Tongue (tissue), 1 donor: ENCODE measurements at regions not wholly inside any gene's neighbourhood (a gene's known extent, or its start where the extent isn't known, plus 50 kb on each side); places are given as distances from the start of the nearest gene placed in this dataset.
"Not testable (repeated sequence)": the region's sequence is repeated elsewhere in the genome, so short reads cannot be mapped to it uniquely, and the experiment has no call there.

ENCODE experiments used
- DNase-seq: peaks from one replicate; pipeline ENCODE4 v3.0.0-alpha.2; 2015

DNA sequence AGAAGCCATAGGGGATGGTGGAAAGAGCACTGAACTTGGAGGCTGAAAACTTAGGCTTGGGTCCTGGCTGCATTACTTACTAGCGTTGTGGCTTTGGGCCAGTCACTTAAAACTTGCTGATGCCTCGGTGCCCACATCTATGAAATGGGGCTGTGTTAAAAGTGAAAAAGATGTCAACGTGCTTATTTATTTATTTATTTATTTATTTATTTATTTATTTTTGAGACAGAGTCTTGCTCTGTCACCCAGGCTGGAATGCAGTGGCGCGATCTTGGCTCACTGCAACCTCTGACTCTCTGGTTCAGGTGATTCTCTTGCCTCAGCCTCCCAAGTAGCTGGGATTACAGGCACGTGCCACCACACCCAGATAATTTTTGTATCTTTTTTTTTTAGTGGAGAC lies 94.3 kb downstream of the MRM1 start:
- not testable (repeated sequence) for DNase-seq

DNA sequence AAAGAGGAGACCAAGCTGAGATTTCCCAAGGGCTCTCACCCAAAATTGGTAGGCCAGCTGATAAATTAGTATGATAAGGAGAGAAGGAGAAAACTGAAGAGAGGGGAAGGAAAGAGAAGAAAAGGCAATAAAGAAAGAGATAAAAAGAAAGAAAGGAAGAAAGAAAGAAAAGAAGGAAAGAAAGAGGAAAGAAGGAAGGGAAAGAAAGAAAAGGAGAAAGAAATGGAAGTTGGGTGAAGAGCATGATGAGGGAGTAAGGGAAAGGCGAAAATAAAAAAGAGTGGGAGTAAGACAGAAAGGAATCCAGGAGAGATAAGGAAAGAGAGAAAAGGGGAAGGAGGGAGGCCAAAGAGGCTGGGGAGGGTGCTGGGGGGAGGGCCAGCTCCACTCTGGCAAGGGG lies 95.4 kb downstream of the MRM1 start:
- no peak for DNase-seq

GRCh38 chr17:36697903-36698530 lies 96.6 kb downstream of the MRM1 start:
- DNase-seq: peak; percentile 48

- no peak for DNase-seq
Observed at GRCh38 chr17:36701429-36702099, 100.2 kb downstream of the MRM1 start.

DNA sequence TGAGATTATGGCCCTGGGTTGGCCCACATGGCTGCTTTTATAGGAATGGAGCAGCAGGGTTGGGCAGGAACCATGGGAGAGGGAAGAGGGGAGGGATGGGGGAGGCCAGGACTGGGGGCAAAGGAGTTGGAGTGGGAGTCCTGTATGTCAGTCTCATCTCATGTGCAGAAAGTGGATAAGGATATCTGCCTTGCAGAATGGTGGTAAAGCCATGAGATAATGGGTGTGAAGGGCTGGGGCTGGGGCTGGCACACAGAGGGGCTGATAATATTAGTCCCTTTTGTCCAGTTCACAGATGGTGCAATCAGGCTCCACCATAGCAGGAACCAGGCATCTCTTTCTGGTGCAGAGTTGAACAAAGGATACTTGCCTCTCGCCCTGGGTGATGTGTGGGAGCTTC lies 101.3 kb downstream of the MRM1 start:
- no peak for DNase-seq

- DNase-seq: peak; percentile 83
Observed at GRCh38 chr17:36703860-36704266, 102.5 kb downstream of the MRM1 start.

- DNase-seq: no peak
Observed at GRCh38 chr17:36705283-36705795, 104.0 kb downstream of the MRM1 start.

DNA sequence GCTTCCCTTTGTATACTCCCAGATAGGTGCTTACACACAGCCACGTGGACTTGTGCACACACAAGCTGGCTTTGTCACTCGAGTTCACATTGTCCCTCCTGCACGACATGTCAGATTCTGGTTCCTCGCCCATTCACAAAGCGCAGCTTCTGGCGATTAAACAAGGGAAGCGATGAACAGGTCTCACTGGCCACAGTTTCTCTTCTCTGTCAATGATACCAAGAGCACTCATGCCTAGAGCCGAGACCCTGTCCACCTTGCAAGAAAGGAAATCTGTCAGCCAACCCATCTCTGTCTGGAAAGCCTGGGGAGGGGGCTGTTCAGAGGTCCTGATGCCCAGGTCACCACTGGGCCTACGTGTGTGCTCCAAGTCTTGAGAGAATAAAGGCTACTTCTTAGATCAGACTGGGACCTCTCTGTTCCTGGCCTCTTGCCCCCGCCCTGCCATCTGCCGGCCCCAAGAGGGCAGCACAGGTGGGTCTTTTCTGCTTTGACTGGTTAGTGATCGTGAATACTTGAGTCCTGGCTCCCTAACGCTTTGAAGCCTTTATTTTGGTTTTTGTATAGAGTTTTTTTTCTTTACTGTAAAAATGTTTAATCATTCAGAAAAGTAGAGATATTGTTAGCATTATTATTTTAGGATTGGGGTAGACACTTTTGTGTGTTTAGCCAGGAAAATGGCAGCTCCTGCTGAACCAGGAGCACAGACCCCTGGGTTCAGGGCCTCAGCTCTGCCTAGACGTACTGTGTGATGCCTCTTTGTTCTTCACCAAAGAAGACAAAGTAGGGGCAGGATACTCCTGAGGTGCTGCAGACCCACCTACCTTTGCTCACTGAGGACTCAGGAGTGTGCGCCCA lies 104.7 kb downstream of the MRM1 start:
- DNase-seq: peak; percentile 38

- no peak for DNase-seq
Observed at GRCh38 chr17:36707904-36708303, 106.5 kb downstream of the MRM1 start.

DNA sequence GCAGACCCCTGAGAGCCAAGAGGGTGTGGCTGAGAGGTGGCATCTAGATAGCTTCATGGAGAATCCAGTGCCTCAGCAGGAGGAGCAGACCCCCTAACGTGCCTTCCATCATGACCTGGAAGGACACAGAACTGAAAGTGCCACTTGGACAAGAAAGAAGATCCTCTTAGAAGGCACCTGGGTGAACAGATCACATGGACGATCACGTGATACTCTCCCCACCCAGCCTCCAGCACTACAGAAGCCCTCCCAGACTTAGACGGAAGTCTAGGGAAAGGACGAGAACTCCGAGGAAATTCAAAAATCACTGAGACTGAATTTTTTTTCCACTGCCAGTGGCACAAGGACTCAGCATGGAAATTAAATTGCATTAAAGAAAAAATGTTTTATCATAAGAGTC lies 113.4 kb downstream of the MRM1 start:
- DNase-seq: no peak

DNA sequence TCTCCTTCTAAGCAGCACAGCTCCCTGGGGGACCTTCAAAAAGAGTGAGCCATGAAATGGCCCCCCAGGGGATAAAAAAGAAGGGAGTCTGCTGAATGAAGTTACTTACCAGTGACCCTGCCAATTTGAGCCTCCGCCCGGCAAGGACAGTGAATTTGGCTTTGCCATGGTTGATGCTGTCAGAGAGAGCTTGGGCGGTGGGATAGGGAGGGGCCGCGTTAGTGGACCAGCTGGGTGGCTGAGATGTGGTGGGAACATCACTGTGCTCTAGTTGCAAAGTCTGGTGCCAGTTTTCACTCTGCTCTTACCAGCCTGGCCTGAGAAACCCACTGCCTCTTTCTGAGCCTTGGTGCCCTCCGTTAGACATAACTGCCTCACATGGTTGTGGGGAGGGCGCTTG lies 114.6 kb downstream of the MRM1 start:
- no peak for DNase-seq

- DNase-seq: no peak
Observed at GRCh38 chr17:36717088-36717487, 115.7 kb downstream of the MRM1 start.

DNA sequence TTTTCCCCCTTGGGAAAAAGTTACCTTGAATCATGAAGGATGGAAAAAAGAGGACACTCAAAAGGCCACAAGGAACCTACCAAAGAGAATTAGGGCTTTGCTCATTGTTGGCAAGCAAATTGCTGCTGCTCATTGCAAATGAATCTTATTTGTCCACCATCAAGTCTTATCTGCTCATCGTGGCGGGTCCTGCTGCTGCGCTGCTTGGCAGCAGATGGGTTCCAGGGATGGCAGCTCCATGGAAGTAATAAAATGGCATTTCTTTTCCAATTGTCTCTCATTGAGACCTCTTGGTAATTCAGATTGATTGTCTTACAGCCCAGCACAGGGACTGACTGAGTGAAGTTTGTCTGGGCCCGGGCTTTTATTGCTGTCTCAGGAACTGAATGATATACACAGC lies 118.7 kb downstream of the MRM1 start:
- no peak for DNase-seq

GRCh38 chr17:36721560-36722120 lies 120.3 kb downstream of the MRM1 start:
- DNase-seq: no peak

DNA sequence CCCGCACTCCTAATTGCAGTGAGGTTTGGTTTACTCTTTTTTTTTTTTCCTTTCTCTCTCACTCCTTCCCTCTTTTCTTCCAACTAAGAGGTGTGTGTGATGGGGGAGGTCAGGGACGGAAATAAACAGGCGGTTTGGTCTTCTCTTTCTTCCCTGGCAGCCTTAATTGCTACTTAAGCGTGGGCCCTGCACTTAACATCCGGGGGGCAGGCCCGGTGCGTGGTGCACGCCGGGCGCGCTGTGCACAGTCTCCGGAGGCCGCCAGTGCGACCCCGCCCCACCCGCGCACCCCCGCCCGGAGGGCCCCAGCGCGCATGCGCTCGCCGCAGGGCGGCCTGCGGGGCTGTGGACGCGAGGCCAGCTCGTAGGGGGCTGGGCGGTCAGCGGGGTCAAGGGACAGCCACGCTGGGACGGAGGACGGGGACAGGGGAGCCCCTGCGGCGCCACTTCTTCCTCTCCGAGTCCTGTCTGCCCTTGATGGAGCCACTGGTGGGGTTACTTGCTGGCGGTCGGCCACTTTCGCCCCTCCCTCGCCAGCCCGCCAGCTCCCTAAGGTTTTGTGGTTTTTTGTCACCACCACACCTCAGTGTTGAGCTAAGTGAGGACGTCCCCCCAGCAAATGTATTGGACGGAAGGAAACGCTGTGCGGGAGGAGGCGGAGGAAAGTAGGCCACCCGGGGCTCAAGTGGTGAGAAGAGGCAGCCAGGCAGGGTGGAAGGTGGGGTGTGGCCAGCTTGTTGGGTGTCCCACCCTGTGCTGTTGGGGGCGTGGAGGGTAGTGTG lies 120.9 kb downstream of the MRM1 start:
- DNase-seq: peak; percentile 44

GRCh38 chr17:36722903-36723263 lies 121.5 kb downstream of the MRM1 start:
- no peak for DNase-seq

GRCh38 chr17:36723459-36724025 lies 122.2 kb downstream of the MRM1 start:
- DNase-seq: no peak

DNA sequence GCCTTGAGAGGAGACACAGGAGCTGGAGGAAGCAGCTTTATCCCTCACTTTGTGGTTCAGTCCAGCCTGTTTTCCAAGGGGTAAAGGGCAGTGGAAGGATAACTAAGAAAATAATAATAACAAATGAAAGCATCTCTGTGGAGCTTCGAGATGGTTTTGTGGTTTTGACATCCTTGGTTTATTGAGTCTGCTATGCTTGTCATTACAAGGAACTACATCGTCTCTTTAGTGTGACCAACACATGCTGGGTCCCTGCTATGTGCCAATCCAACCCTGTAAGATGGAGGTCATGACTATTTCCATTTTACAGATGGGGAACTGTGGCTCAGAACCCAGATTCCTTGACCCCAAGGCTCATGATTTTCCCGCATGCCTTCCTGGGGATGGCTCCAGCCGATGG lies 124.8 kb downstream of the MRM1 start:
- DNase-seq: no peak

GRCh38 chr17:36727052-36727451 lies 125.7 kb downstream of the MRM1 start:
- no peak for DNase-seq

DNA sequence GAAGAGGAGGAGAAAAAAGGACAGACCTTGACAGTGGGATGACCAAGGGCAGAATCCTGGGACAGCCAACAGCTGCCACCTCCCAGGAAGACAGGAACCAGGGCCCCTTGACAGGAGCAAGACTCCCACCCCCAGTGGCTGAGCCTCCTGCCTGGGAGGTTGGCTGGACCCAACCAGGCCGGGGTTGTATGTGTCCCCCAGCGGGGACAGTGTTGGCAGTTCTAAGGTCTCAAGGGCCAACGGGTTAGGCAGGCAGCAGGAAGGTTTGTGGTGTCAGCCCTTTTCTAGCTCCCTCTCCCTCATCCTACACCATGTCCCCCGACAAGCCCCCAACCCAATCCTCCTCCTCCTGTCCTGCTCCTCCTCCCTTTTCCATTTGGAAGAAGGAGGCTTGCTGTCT lies 126.2 kb downstream of the MRM1 start:
- no peak for DNase-seq
